ENCODE measurements at regions not wholly inside any gene's neighbourhood (a gene's known extent, or its start where the extent isn't known, plus 50 kb on each side); places are given as distances from the start of the nearest gene placed in this dataset.

GRCh38 chr13:99626461-99627082 lies 125.3 kb downstream of the TM9SF2 start:
- Histone ChIP-seq H3K27ac (ENCODE audit: low read depth, low read length) (no peak overlapping the region), H2BK12ac (ENCODE audit: low read depth, low read length) (no peak overlapping the region), H2BK20ac (ENCODE audit: low read length) (no peak overlapping the region), H2AK5ac (ENCODE audit: low read depth, low read length) (no peak overlapping the region), H3K36me3 (ENCODE audit: control insufficient read depth in 2 of 4, insufficient read depth in 4 of 4, low read length in 3 of 4) (no peaks in the 10 kb centered on the region), H3K79me1 (ENCODE audit: low read depth, low read length) (peaks cover 4% of the 10 kb centered on the region; the same call in 1 of the 2 replicates), H3K27me3 (replicated peaks in 1 of 4; ENCODE audit: control insufficient read depth in 3 of 4, extremely low read depth in 1 of 4, insufficient read depth in 3 of 4, low read length in 3 of 4) (no peaks in the 10 kb centered on the region), H3K56ac (replicated peaks; ENCODE audit: insufficient read length, low read depth, low read length) (no peak overlapping the region), H4K91ac (replicated peaks; ENCODE audit: insufficient read length, low read length) (no peak overlapping the region), H2BK5ac (ENCODE audit: low read depth, low read length) (no peak overlapping the region), H3K9me3 (ENCODE audit: insufficient read depth in 2 of 2, low read depth in 1 of 2, low read length in 1 of 2) (no peaks in the 10 kb centered on the region), H3K4ac (replicated peaks; ENCODE audit: insufficient read length, low read depth, low read length) (no peak overlapping the region), H3K4me3 (ENCODE audit: extremely low read depth in 1 of 4, insufficient read depth in 2 of 4, low read depth in 3 of 4, low read length in 4 of 4) (no peak overlapping the region), H4K8ac (ENCODE audit: extremely low read depth, insufficient read depth, low read length) (no peak overlapping the region), H3K18ac (ENCODE audit: extremely low read depth, low read length) (no peak overlapping the region), H3K23ac (ENCODE audit: insufficient read length) (no peak overlapping the region), H3K14ac (ENCODE audit: insufficient read length) (no peak overlapping the region), H3K79me2 (ENCODE audit: control insufficient read depth in 1 of 2, insufficient read depth in 2 of 2, low read length in 2 of 2) (no peaks in the 10 kb centered on the region), H2BK120ac (replicated peaks; ENCODE audit: low read depth, low read length) (peak overlapping the region; percentile 18), H3K4me1 (replicated peaks in 1 of 4; ENCODE audit: control insufficient read depth in 3 of 4, insufficient read depth in 4 of 4, low read length in 3 of 4) (peaks cover 6 to 20% (median 14%) of the 10 kb centered on the region in 4 experiments), H3K23me2 (ENCODE audit: low read depth, low read length) (no peaks in the 10 kb centered on the region), H4K20me1 (replicated peaks in 1 of 2; ENCODE audit: control insufficient read depth in 1 of 2, insufficient read depth in 2 of 2, low read length in 2 of 2) (no peaks in the 10 kb centered on the region), H2AFZ (ENCODE audit: low read length) (no peak overlapping the region), H3K4me2 (ENCODE audit: insufficient read depth in 1 of 2, low read depth in 2 of 2, low read length in 2 of 2) (no peak overlapping the region), H3K9ac (replicated peaks in 1 of 4; ENCODE audit: extremely low read depth in 1 of 4, low read depth in 3 of 4, low read length in 3 of 4) (no peak overlapping the region), H4K5ac (ENCODE audit: insufficient read length, low read depth, low read length) (no peak overlapping the region), H2BK15ac (ENCODE audit: low read length) (no peak overlapping the region)
- no peak for DNase-seq (ENCODE audit: low read depth in 1 of 2, low spot score in 2 of 2)
- no peak for FAIRE-seq
- 83% methylated on average over 8 of the region's 8 CpGs; no CpG with 5 or more reads in 1 of the 2 experiments for WGBS, 2 experiments (ENCODE audit: extremely low coverage in 1 of 2, insufficient coverage in 1 of 2, insufficient read length in 1 of 2, insufficient replicate concordance in 2 of 2, low coverage in 1 of 2, low lambda C conversion rate in 2 of 2, missing lambda C conversion rate in 1 of 2)
- CTCF ChIA-PET (ENCODE audit: partially characterized antibody): interaction anchor here (0.8 to 6.4 kb wide), 2 partner anchors 10 to 29 kb away, joined by 3 to 31 read pairs; no protein-coding TSS in a partner anchor
- POLR2A ChIA-PET (ENCODE audit: partially characterized antibody): no interaction called here
- no peak for TF ChIP-seq SUZ12 (IDR thresholded peaks at IDR 0.05; ENCODE audit: low read length)

Measured in H1 (cell line).